HG03196 (cell line): ENCODE measurements at regions not wholly inside any gene's neighbourhood (a gene's known extent, or its start where the extent isn't known, plus 50 kb on each side); places are given as distances from the start of the nearest gene placed in this dataset.

ENCODE experiments used
- ATAC-seq: cut with Tn5 transposase; IDR thresholded peaks from one replicate; pipeline ENCODE4 v1.9.1; 2021; ENCODE audit not compliant: unreplicated experiment

GRCh38 chr2:67701011-67701410 lies 303.9 kb downstream of the ETAA1 start:
- no peak for ATAC-seq

GRCh38 chr2:67702284-67702683 lies 305.2 kb downstream of the ETAA1 start:
- no peak for ATAC-seq

- ATAC-seq = no peak
Observed at GRCh38 chr2:67702937-67703336, 305.8 kb downstream of the ETAA1 start.

GRCh38 chr2:67706082-67706481 lies 308.9 kb downstream of the ETAA1 start:
- ATAC-seq = no peak

GRCh38 chr2:67707896-67708295 lies 310.8 kb downstream of the ETAA1 start:
- ATAC-seq = no peak

GRCh38 chr2:67709835-67710234 lies 312.7 kb downstream of the ETAA1 start:
- no peak for ATAC-seq

GRCh38 chr2:67712484-67712883 lies 315.4 kb downstream of the ETAA1 start:
- ATAC-seq = no peak

- no peak for ATAC-seq
Observed at GRCh38 chr2:67713376-67713775, 316.2 kb downstream of the ETAA1 start.

GRCh38 chr2:67716895-67717396 lies 319.8 kb downstream of the ETAA1 start:
- ATAC-seq = no peak

- ATAC-seq = no peak
Observed at GRCh38 chr2:67717692-67718091, 320.6 kb downstream of the ETAA1 start.

- ATAC-seq = no peak
Observed at GRCh38 chr2:67719351-67719750, 322.2 kb downstream of the ETAA1 start.

GRCh38 chr2:67721516-67721915 lies 324.4 kb downstream of the ETAA1 start:
- ATAC-seq = no peak

GRCh38 chr2:67724261-67724660 lies 327.1 kb downstream of the ETAA1 start:
- ATAC-seq = no peak

- ATAC-seq = no peak
Observed at GRCh38 chr2:67725731-67726130, 328.6 kb downstream of the ETAA1 start.

- no peak for ATAC-seq
Observed at GRCh38 chr2:67726416-67726815, 329.3 kb downstream of the ETAA1 start.

GRCh38 chr2:67727131-67727530 lies 330.0 kb downstream of the ETAA1 start:
- no peak for ATAC-seq

GRCh38 chr2:67727623-67728022 lies 330.5 kb downstream of the ETAA1 start:
- ATAC-seq = no peak

GRCh38 chr2:67729474-67729873 lies 332.3 kb downstream of the ETAA1 start:
- ATAC-seq = no peak

GRCh38 chr2:67733517-67733916 lies 329.3 kb downstream of the C1D start:
- no peak for ATAC-seq

- no peak for ATAC-seq
Observed at GRCh38 chr2:67752199-67752598, 310.6 kb downstream of the C1D start.

- no peak for ATAC-seq
Observed at GRCh38 chr2:67752969-67753368, 309.8 kb downstream of the C1D start.

GRCh38 chr2:67755156-67755882 lies 307.5 kb downstream of the C1D start:
- ATAC-seq = no peak

- no peak for ATAC-seq
Observed at GRCh38 chr2:67760995-67761394, 301.8 kb downstream of the C1D start.
